ENCODE measurements at regions not wholly inside any gene's neighbourhood (a gene's known extent, or its start where the extent isn't known, plus 50 kb on each side); places are given as distances from the start of the nearest gene placed in this dataset.

GRCh38 chr2:234733795-234734600 is 217.8 kb upstream of the SH3BP4 start:
- TF ChIP-seq POLR2AphosphoS5 (IDR thresholded peaks at IDR 0.05) (no peak), POLR2A (IDR thresholded peaks at IDR 0.05) (no peak), EP300 (IDR thresholded peaks at IDR 0.05) (no peak)
- TF ChIP-seq, protein P1, sequence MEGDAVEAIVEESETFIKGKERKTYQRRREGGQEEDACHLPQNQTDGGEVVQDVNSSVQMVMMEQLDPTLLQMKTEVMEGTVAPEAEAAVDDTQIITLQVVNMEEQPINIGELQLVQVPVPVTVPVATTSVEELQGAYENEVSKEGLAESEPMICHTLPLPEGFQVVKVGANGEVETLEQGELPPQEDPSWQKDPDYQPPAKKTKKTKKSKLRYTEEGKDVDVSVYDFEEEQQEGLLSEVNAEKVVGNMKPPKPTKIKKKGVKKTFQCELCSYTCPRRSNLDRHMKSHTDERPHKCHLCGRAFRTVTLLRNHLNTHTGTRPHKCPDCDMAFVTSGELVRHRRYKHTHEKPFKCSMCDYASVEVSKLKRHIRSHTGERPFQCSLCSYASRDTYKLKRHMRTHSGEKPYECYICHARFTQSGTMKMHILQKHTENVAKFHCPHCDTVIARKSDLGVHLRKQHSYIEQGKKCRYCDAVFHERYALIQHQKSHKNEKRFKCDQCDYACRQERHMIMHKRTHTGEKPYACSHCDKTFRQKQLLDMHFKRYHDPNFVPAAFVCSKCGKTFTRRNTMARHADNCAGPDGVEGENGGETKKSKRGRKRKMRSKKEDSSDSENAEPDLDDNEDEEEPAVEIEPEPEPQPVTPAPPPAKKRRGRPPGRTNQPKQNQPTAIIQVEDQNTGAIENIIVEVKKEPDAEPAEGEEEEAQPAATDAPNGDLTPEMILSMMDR (IDR thresholded peaks at IDR 0.05): no peak

Data from suprapubic skin (tissue), 4 donors.